Lung (tissue), 11 donors: ENCODE measurements at regions not wholly inside any gene's neighbourhood (a gene's known extent, or its start where the extent isn't known, plus 50 kb on each side); places are given as distances from the start of the nearest gene placed in this dataset.
A peak's percentile ranks its signal among the peaks of the same experiment; 100 is the strongest.

ENCODE experiments used
- ATAC-seq: fragments of 200-7000 bp; cut with Tn5 transposase; one replicate; pipeline ENCODE4 v1.9.1; 2020; ENCODE audit warnings: moderate number of reproducible peaks; ENCODE audit not compliant: insufficient read depth, low FRiP score
- DNase-seq, 3 donors: peaks; one replicate each; pipeline ENCODE4 v3.0.0-alpha.2; 2013 to 2017
- H3K27ac ChIP-seq, 2 donors: one replicate each; pipeline ENCODE4 v1.5.1; 2013; ENCODE audit warnings: mild to moderate bottlenecking in 2 of 2, moderate library complexity in 2 of 2, control low read depth in 1 of 2, inconsistent platforms in 1 of 2, low read depth in 1 of 2, low read length in 1 of 2
- H3K27me3 ChIP-seq, 3 donors: one replicate each; pipeline ENCODE4 v1.5.1; 2013; ENCODE audit warnings: low read length in 2 of 3; ENCODE audit not compliant: control insufficient read depth in 3 of 3, insufficient read depth in 3 of 3
- H3K36me3 ChIP-seq, 4 donors: one replicate each; pipeline ENCODE4 v1.5.1; 2013; ENCODE audit warnings: low read length in 4 of 4, mild to moderate bottlenecking in 1 of 4, moderate library complexity in 1 of 4; ENCODE audit not compliant: control insufficient read depth in 4 of 4, insufficient read depth in 4 of 4
- H3K4me1 ChIP-seq, 5 donors: one replicate each; pipeline ENCODE4 v1.5.1; 2013; ENCODE audit warnings: low read length in 5 of 5, mild to moderate bottlenecking in 2 of 5, moderate library complexity in 1 of 5; ENCODE audit not compliant: control insufficient read depth in 5 of 5, insufficient read depth in 5 of 5
- H3K4me3 ChIP-seq: one replicate; pipeline ENCODE4 v1.5.1; 2013; ENCODE audit warnings: mild to moderate bottlenecking, control low read depth, moderate library complexity
- H3K9ac ChIP-seq, 2 donors: one replicate each; pipeline ENCODE4 v1.5.1; 2013; ENCODE audit warnings: low read length in 2 of 2, control low read depth in 1 of 2; ENCODE audit not compliant: insufficient read depth in 1 of 2
- H3K9me3 ChIP-seq, 4 donors: one replicate each; pipeline ENCODE4 v1.5.1; 2013; ENCODE audit warnings: low read length in 3 of 4, mild to moderate bottlenecking in 1 of 4, moderate library complexity in 1 of 4; ENCODE audit not compliant: control insufficient read depth in 4 of 4, insufficient read depth in 3 of 4
- WGBS, 2 donors: extraction: QIAGEN DNeasy Blood & Tissue Kit; methylation state at CpG; one replicate each; pipeline ENCODE4 v1.1.7; 2013; 5-methylcytosine and 5-hydroxymethylcytosine counted together
- TF ChIP-seq, protein P1 (sequence below): IDR thresholded peaks from 2 replicates; pipeline ENCODE4 v1.5.1; 2012; ENCODE audit warnings: mild to moderate bottlenecking; ENCODE audit errors: control extremely low read depth, extremely low read depth
- donor health status: control.
- donor health status: control.
- donor health status: Bipolar disorder and iron deficiency.
- donor health status: healthy.
- donor health status: DM: yes; HTN: yes; CAD: no.

DNA sequence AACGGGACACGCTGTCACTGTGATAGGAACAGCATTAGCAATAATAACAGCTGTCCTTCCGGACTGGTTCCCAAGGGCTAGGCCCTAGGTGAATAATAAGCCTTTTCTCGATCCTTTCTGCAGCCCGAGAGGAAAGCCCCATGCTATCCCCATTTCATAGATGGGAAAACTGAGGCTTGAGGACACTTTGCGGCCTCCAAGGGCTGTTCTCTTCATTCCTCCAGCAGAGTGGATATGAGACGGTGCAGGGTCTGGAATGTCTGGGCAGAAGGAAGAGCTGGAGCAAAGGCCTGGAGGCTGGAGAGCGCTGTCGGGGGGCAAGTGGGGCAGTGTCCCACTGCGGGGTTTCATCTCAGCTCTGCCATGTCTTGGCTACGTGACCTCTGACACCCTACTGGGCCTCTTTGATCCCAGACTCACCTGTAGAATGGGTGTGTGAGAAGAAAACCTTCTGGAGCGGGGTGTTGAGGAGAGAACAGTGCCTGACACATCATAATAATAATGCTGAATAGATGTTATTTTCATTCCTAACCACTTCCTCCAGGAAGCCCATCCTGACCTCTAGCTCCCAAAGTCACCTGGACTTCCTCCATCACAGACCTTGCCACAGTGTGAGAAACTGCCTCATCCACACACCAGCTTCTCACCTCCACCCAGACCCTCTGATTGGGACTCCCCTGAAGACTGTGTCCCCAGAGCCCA, 74.8 kb downstream of the CEBPB start:
- TF ChIP-seq, protein P1, sequence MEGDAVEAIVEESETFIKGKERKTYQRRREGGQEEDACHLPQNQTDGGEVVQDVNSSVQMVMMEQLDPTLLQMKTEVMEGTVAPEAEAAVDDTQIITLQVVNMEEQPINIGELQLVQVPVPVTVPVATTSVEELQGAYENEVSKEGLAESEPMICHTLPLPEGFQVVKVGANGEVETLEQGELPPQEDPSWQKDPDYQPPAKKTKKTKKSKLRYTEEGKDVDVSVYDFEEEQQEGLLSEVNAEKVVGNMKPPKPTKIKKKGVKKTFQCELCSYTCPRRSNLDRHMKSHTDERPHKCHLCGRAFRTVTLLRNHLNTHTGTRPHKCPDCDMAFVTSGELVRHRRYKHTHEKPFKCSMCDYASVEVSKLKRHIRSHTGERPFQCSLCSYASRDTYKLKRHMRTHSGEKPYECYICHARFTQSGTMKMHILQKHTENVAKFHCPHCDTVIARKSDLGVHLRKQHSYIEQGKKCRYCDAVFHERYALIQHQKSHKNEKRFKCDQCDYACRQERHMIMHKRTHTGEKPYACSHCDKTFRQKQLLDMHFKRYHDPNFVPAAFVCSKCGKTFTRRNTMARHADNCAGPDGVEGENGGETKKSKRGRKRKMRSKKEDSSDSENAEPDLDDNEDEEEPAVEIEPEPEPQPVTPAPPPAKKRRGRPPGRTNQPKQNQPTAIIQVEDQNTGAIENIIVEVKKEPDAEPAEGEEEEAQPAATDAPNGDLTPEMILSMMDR: no peak
- Histone ChIP-seq H3K9me3 (no peaks in the 10 kb centered on the region), H3K4me3 (no peak overlapping the region), H3K27ac (peak overlapping the region in 1 of 2 donors; percentile 24), H3K4me1 (peaks cover 0 to 25% (median 7%) of the 10 kb centered on the region in 5 donors), H3K9ac (no peak overlapping the region), H3K27me3 (no peaks in the 10 kb centered on the region), H3K36me3 (no peaks in the 10 kb centered on the region)
- ATAC-seq (no peak), DNase-seq (no peak)
- WGBS, 2 donors: 93 to 96% methylated on average over 12 of the region's 12 CpGs

- no peak overlapping the region for H3K4me3 ChIP-seq
- no peaks in the 10 kb centered on the region for H3K36me3 ChIP-seq
- H3K9ac ChIP-seq: no peak overlapping the region
- DNase-seq (no peak), ATAC-seq (no peak)
- peak overlapping the region in 1 of 2 donors; percentile 44 for H3K27ac ChIP-seq
- TF ChIP-seq, protein P1: no peak
- WGBS, 2 donors: 78 to 84% methylated on average over 10 of the region's 10 CpGs
- H3K9me3 ChIP-seq: no peaks in the 10 kb centered on the region
- peaks cover 0 to 18% (median 11%) of the 10 kb centered on the region in 5 donors for H3K4me1 ChIP-seq
- H3K27me3 ChIP-seq: no peaks in the 10 kb centered on the region
Measured at GRCh38 chr20:50266293-50267040, 75.8 kb downstream of the CEBPB start.

DNA sequence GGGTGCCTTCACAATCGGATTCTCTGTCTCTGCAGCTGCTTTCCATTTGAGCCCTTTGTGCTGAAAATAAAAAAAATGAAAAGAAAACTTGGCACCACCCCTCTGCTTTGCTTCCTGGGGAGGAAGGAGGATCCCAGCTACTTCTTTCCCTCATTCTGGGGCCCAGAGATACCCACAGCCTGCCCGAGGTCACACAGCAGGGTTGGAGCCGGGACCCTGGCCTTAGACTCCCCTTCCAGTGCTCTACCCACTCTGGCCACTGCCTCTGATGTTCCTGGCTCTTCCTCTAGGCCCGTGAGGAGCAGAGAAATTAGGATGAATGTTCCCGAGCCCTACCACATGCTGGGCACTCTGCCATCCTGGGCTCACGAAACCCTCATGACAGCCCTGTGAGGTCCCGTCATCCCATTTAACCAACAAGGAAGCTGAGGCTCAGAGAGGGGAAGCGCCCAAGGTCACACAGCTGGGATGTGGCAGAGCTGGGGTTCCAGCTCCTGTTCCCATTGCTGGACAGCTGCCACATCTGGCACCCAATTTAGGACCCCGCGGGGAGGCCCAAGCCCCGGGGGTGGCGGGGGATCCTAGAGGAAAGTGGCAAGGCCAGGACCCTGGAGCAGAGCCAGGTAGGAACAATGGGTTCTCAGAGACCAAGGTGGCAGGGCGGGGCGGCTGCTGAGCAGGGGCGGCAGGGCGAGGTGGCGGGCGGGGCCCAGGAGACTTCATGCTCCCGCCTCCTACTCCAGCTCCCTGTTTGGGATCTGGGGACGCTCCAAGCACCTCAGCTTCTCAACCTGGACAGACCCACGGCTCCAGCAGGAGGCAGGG, 76.6 kb downstream of the CEBPB start:
- peak overlapping the region in 1 of 2 donors; percentile 44 for H3K27ac ChIP-seq

More for the DNA sequence above, 76.6 kb downstream of the CEBPB start:
- H3K27me3 ChIP-seq: no peaks in the 10 kb centered on the region
- WGBS, 2 donors: 39 to 49% methylated on average over 20 to 21 of the region's 21 CpGs
- no peaks in the 10 kb centered on the region for H3K9me3 ChIP-seq
- no peak overlapping the region for H3K9ac ChIP-seq
- H3K36me3 ChIP-seq: no peaks in the 10 kb centered on the region
- ATAC-seq: peak; percentile 35
- H3K4me1 ChIP-seq: peaks cover 0 to 18% (median 11%) of the 10 kb centered on the region in 5 donors
- peak; percentile 82 to 88 (median 86) for DNase-seq
- no peak overlapping the region for H3K4me3 ChIP-seq
- TF ChIP-seq, protein P1: no peak
